Spleen (tissue), 11 donors: ENCODE measurements at regions not wholly inside any gene's neighbourhood (a gene's known extent, or its start where the extent isn't known, plus 50 kb on each side); places are given as distances from the start of the nearest gene placed in this dataset.

Source experiments
- DNase-seq: peaks from one replicate; pipeline ENCODE4 v3.0.0-alpha.2; 2020
- H3K27ac ChIP-seq, 8 donors: fragments of 200-600 bp; sonication (generic) in 7 of 8; 1 replicate in 4 of 8; 2 replicates in 4 of 8; pipeline versions ENCODE4 v1.5.0 to v1.8.0; 2016 to 2021; ENCODE audit warnings: inconsistent platforms in 4 of 8, mild to moderate bottlenecking in 4 of 8, moderate library complexity in 1 of 8
- H3K27me3 ChIP-seq, 7 donors: fragments of 200-600 bp; sonication (generic) in 6 of 7; replicated peaks in 1 of 7; 1 replicate in 4 of 7; 2 replicates in 3 of 7; pipeline versions ENCODE4 v1.5.0 to v1.8.0; 2016 to 2021; ENCODE audit warnings: inconsistent platforms in 3 of 7, mild to moderate bottlenecking in 1 of 7
- H3K36me3 ChIP-seq, 6 donors: fragments of 200-600 bp; sonication (generic) in 5 of 6; 1 replicate in 4 of 6; 2 replicates in 2 of 6; pipeline versions ENCODE4 v1.5.0 to v1.8.0; 2016 to 2021; ENCODE audit warnings: inconsistent platforms in 2 of 6
- H3K4me1 ChIP-seq, 6 donors: fragments of 200-600 bp; sonication (generic) in 5 of 6; 1 replicate in 3 of 6; 2 replicates in 3 of 6; pipeline versions ENCODE4 v1.5.0 to v1.8.0; 2016 to 2021; ENCODE audit warnings: inconsistent platforms in 3 of 6
- H3K4me3 ChIP-seq, 8 donors: fragments of 200-600 bp; sonication (generic) in 7 of 8; 1 replicate in 4 of 8; 2 replicates in 4 of 8; pipeline versions ENCODE4 v1.5.0 to v1.8.0; 2016 to 2021; ENCODE audit warnings: inconsistent platforms in 4 of 8, mild to moderate bottlenecking in 4 of 8, moderate library complexity in 2 of 8
- H3K9me3 ChIP-seq, 8 donors: fragments of 200-600 bp; sonication (generic) in 7 of 8; 1 replicate in 4 of 8; 2 replicates in 4 of 8; pipeline versions ENCODE4 v1.5.0 to v1.8.0; 2016 to 2021; ENCODE audit warnings: inconsistent platforms in 4 of 8
- POLR2A ChIP-seq, 3 donors: fragments of 450-650 bp; IDR thresholded peaks; one replicate each; pipeline ENCODE4 v1.5.1; 2017; ENCODE audit warnings: antibody characterized with exemption in 3 of 3, mild to moderate bottlenecking in 1 of 3
- POLR2AphosphoS5 ChIP-seq, 3 donors: sonication (generic); formaldehyde crosslinking; IDR thresholded peaks; one replicate each; pipeline ENCODE4 v1.5.1; 2017; ENCODE audit warnings: antibody characterized with exemption in 3 of 3
- WGBS, 5 donors: extraction: QIAGEN DNeasy Blood & Tissue Kit in 3 of 5; methylation state at CpG; one replicate each; pipeline versions ENCODE4 v1.1.5 to v1.1.7; 2013 to 2018; 5-methylcytosine and 5-hydroxymethylcytosine counted together
- intact Hi-C: fragments of 100-400 bp; cut with DNase I; formaldehyde crosslinking; loops from one replicate; pipeline ENCODE4 v1.15.0; 2023; ENCODE audit warnings: low total_unique reads
- TF ChIP-seq, protein P1 (sequence below), 11 experiments: fragments of 200-600 bp in 7 of 11; fragments of 450-650 bp in 4 of 11; sonication (generic) in 4 of 11; IDR thresholded peaks in 8 of 11; conservative IDR thresholded peaks in 3 of 11; 1 replicate in 7 of 11; 2 replicates in 4 of 11; pipeline versions ENCODE4 v1.4.0 to v1.8.0; 2016 to 2021; ENCODE audit warnings: antibody characterized with exemption in 11 of 11, inconsistent platforms in 4 of 11, mild to moderate bottlenecking in 1 of 11
- donor health status: healthy with polysubstance abuse.
- donor health status: DM: no; HTN: no; CAD: no; lungs with moderate emphysema.
- donor health status: DM: no; HTN: no; CAD: no.
- donor health status: Bipolar disorder and iron deficiency.
- donor health status: healthy.
- donor health status: DM: no; HTN: no; CAD: no.
- donor health status: DM: yes; HTN: yes; CAD: no.

DNA sequence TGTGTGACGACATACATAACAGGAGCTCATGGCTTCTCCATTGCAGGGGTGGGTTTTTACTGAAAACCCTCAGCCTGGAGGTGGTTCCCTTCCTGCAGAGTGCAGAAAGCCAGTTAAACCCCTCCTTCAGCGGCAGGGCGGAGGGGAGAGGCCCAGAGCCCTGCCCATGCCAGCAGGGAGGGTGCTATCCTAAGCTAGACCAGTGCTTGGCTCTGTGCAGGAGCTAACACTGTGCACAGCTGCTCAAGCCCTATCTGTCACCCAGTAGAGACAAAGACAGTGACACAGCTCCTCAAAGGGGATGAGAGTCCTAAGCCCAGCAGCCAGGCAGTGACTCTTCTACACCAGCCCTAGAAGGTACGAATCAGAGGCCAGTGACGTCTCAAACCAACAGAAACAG, 70.0 kb upstream of the ZSWIM6 start:
- no peak for TF ChIP-seq POLR2A (IDR thresholded peaks at IDR 0.05)
- TF ChIP-seq, protein P1, sequence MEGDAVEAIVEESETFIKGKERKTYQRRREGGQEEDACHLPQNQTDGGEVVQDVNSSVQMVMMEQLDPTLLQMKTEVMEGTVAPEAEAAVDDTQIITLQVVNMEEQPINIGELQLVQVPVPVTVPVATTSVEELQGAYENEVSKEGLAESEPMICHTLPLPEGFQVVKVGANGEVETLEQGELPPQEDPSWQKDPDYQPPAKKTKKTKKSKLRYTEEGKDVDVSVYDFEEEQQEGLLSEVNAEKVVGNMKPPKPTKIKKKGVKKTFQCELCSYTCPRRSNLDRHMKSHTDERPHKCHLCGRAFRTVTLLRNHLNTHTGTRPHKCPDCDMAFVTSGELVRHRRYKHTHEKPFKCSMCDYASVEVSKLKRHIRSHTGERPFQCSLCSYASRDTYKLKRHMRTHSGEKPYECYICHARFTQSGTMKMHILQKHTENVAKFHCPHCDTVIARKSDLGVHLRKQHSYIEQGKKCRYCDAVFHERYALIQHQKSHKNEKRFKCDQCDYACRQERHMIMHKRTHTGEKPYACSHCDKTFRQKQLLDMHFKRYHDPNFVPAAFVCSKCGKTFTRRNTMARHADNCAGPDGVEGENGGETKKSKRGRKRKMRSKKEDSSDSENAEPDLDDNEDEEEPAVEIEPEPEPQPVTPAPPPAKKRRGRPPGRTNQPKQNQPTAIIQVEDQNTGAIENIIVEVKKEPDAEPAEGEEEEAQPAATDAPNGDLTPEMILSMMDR (IDR thresholded peaks at IDR 0.05 in 8 of 11, conservative IDR thresholded peaks at IDR 0.05 in 3 of 11), result no peak
- TF ChIP-seq POLR2AphosphoS5 (IDR thresholded peaks at IDR 0.05), result no peak
- 80 to 90% (median 85%) methylated on average over 5 of the region's 5 CpGs for WGBS, 5 donors
- Histone ChIP-seq H3K27ac (no peak overlapping the region), H3K36me3 (no peaks in the 10 kb centered on the region), H3K27me3 (no peaks in the 10 kb centered on the region), H3K4me3 (no peak overlapping the region), H3K9me3 (no peaks in the 10 kb centered on the region), H3K4me1 (peaks cover 0 to 22% (median 9%) of the 10 kb centered on the region in 6 donors)
- intact Hi-C loops, result no loop called here
- DNase-seq, result no peak

GRCh38 chr5:61263072-61263471, 69.0 kb upstream of the ZSWIM6 start:
- Histone ChIP-seq H3K36me3 (no peaks in the 10 kb centered on the region), H3K27ac (no peak overlapping the region), H3K4me3 (no peak overlapping the region), H3K4me1 (peaks cover 0 to 22% (median 9%) of the 10 kb centered on the region in 6 donors), H3K27me3 (no peaks in the 10 kb centered on the region), H3K9me3 (no peaks in the 10 kb centered on the region)
- WGBS, 5 donors, result 57 to 88% (median 75%) methylated on average over 6 of the region's 6 CpGs
- TF ChIP-seq, protein P1 (IDR thresholded peaks at IDR 0.05 in 8 of 11, conservative IDR thresholded peaks at IDR 0.05 in 3 of 11), result no peak
- TF ChIP-seq POLR2AphosphoS5 (IDR thresholded peaks at IDR 0.05), result no peak
- no peak for TF ChIP-seq POLR2A (IDR thresholded peaks at IDR 0.05)
- DNase-seq, result no peak
- intact Hi-C loops, result no loop called here

DNA sequence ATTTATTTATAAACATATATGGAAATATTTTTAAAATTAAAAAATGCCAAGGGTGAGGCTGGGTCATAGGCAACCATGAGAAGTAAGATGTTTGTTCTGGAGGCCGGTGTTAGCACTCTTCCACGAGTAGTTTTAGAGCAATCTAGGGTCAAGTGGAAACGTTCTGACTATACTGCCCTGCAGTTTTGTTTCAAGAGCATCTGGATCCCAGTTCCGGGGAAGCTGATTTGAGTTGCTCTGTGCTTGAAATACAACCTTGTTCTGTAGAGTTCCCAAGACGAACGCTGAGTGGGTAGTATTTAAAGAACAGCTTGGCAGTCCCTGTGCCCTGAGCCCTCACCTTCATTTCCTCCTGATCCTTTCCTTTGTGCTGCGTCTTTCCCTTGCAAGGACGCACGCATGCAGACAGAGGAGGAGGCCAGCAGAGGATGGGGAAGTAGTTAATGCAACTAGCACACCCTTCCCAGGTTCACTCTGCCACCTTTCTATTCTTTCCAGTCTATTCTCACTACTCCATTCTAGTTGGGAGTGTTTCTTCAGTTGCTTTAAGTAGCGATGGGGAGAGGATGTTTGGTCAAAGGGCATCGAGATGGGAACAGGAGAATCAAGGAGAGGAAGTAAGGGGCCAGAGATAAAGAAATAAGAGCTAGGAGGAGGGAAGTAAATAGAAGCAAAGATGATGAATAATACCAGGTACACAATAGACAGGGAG, 68.3 kb upstream of the ZSWIM6 start:
- no peak for DNase-seq
- no peak overlapping the region for H3K27ac ChIP-seq
- 31 to 37% (median 33%) methylated on average over 11 of the region's 11 CpGs for WGBS, 5 donors
- intact Hi-C loops, result no loop called here
- H3K4me1 ChIP-seq, result peaks cover 0 to 22% (median 9%) of the 10 kb centered on the region in 6 donors
- no peak for TF ChIP-seq POLR2AphosphoS5 (IDR thresholded peaks at IDR 0.05)
- no peaks in the 10 kb centered on the region for H3K9me3 ChIP-seq
- no peak overlapping the region for H3K4me3 ChIP-seq
- no peaks in the 10 kb centered on the region for H3K36me3 ChIP-seq
- H3K27me3 ChIP-seq, result no peaks in the 10 kb centered on the region

DNA sequence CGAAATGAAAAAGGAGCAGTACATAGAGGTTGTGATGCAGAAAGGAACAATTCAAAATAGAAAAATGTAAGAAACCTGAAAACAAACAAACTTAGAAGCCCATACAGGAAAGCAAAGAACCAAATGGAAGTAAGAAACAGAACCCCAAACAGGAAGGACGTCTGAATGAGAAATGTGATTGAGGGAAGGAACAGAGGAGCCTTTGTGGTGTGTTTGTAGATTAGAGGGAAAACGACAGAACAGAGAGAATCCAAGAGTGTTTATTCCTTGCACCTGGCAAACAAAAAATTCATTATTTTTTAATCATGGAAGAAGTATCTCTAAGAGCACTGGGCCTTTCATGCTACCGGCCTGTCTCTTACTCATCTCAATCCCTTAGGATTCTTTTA, 67.8 kb upstream of the ZSWIM6 start:
- no peak for TF ChIP-seq POLR2A (IDR thresholded peaks at IDR 0.05)
- intact Hi-C loops, result no loop called here
- H3K4me3 ChIP-seq, result no peak overlapping the region
- no peak overlapping the region for H3K27ac ChIP-seq
- no peaks in the 10 kb centered on the region for H3K27me3 ChIP-seq
- no peaks in the 10 kb centered on the region for H3K9me3 ChIP-seq
- H3K4me1 ChIP-seq, result peaks cover 0 to 22% (median 9%) of the 10 kb centered on the region in 6 donors
- no peak for DNase-seq
- H3K36me3 ChIP-seq, result no peaks in the 10 kb centered on the region
- whole genome bisulfite sequencing, 5 donors, result 48 to 54% (median 50%) methylated on average over 4 of the region's 4 CpGs

DNA sequence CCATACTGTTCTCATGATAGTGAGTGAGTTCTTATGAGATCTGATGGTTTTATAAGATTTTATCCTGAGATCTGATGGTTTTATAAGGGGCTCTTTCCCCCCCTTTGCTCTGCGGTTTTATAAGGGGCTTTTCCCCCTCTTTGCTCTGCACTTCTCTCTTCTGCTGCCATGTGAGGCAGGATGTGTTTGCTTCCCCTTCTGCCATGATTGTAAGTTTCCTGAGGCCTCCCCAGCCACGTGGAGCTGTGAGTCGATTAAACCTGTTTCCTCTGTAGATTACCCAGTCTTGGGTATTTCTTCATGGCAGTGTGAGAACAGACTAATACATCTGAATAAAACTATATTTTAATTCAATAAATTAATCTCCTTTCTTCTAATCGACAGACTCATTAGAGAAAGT, 64.9 kb upstream of the ZSWIM6 start:
- intact Hi-C loops, result no loop called here
- Histone ChIP-seq H3K27ac (no peak overlapping the region), H3K36me3 (no peaks in the 10 kb centered on the region), H3K4me1 (peaks cover 0 to 16% (median 9%) of the 10 kb centered on the region in 6 donors), H3K9me3 (no peaks in the 10 kb centered on the region), H3K27me3 (no peaks in the 10 kb centered on the region), H3K4me3 (no peak overlapping the region)
- 40 to 52% (median 49%) methylated on average over 4 of the region's 4 CpGs for WGBS, 5 donors
- no peak for DNase-seq
- TF ChIP-seq, protein P1 (IDR thresholded peaks at IDR 0.05 in 8 of 11, conservative IDR thresholded peaks at IDR 0.05 in 3 of 11), result no peak
- TF ChIP-seq POLR2A (IDR thresholded peaks at IDR 0.05) (no peak), POLR2AphosphoS5 (IDR thresholded peaks at IDR 0.05) (no peak)
